Neural crest cell (in vitro differentiated cells): ENCODE measurements at regions not wholly inside any gene's neighbourhood (a gene's known extent, or its start where the extent isn't known, plus 50 kb on each side); places are given as distances from the start of the nearest gene placed in this dataset.

Experiments used
- DNase-seq: peaks from one replicate; pipeline ENCODE4 v3.0.0; 2021; ENCODE audit warnings: low read depth, mixed read lengths, low spot score
- H3K27ac Mint-ChIP-seq: one replicate; pipeline ENCODE4 v1.8.0; 2021; ENCODE audit warnings: mild to moderate bottlenecking, mixed read lengths; ENCODE audit not compliant: unreplicated experiment
- H3K27me3 Mint-ChIP-seq: 2 replicates; pipeline ENCODE4 v1.8.0; 2021; ENCODE audit warnings: low read depth, mild to moderate bottlenecking, mixed read lengths
- H3K36me3 Mint-ChIP-seq: 2 replicates; pipeline ENCODE4 v1.8.0; 2021; ENCODE audit warnings: low read depth, mild to moderate bottlenecking, mixed read lengths
- H3K4me1 Mint-ChIP-seq: 2 replicates; pipeline ENCODE4 v1.8.0; 2021; ENCODE audit warnings: mixed read lengths
- H3K4me3 Mint-ChIP-seq: one replicate; pipeline ENCODE4 v1.8.0; 2021; ENCODE audit warnings: mild to moderate bottlenecking, mixed read lengths
- H3K9me3 Mint-ChIP-seq: 2 replicates; pipeline ENCODE4 v1.8.0; 2021; ENCODE audit warnings: mixed read lengths
- CTCF ChIP-seq: fragments of 200-600 bp; sonication (generic); conservative IDR thresholded peaks from 2 replicates; pipeline ENCODE4 v1.5.0; 2021; ENCODE audit warnings: antibody characterized with exemption, mild to moderate bottlenecking

- no peaks in the 10 kb centered on the region for H3K27me3 Mint-ChIP-seq
- TF ChIP-seq CTCF, result no peak
- H3K9me3 Mint-ChIP-seq, result no peaks in the 10 kb centered on the region
- no peak for DNase-seq
- no peaks in the 10 kb centered on the region for H3K4me1 Mint-ChIP-seq
- peaks cover 2% of the 10 kb centered on the region for H3K36me3 Mint-ChIP-seq
- H3K4me3 Mint-ChIP-seq, result no peak overlapping the region
- no peak overlapping the region for H3K27ac Mint-ChIP-seq
Observed at GRCh38 chr7:115883629-115884028, 146.9 kb downstream of the TFEC start.

GRCh38 chr7:115881476-115881875 is 149.1 kb downstream of the TFEC start:
- Mint-ChIP-seq H3K36me3 (no peaks in the 10 kb centered on the region), H3K27ac (no peak overlapping the region), H3K9me3 (no peaks in the 10 kb centered on the region), H3K4me3 (no peak overlapping the region), H3K27me3 (no peaks in the 10 kb centered on the region), H3K4me1 (no peaks in the 10 kb centered on the region)
- no peak for TF ChIP-seq CTCF
- DNase-seq, result no peak

GRCh38 chr7:115879171-115879570 is 151.4 kb downstream of the TFEC start:
- Mint-ChIP-seq H3K27me3 (no peaks in the 10 kb centered on the region), H3K36me3 (no peaks in the 10 kb centered on the region), H3K27ac (no peak overlapping the region), H3K9me3 (no peaks in the 10 kb centered on the region), H3K4me3 (no peak overlapping the region), H3K4me1 (no peaks in the 10 kb centered on the region)
- DNase-seq, result no peak
- no peak for TF ChIP-seq CTCF

- Mint-ChIP-seq H3K27me3 (no peaks in the 10 kb centered on the region), H3K4me3 (no peak overlapping the region), H3K27ac (no peak overlapping the region), H3K36me3 (no peaks in the 10 kb centered on the region), H3K4me1 (no peaks in the 10 kb centered on the region), H3K9me3 (no peaks in the 10 kb centered on the region)
- no peak for TF ChIP-seq CTCF
- DNase-seq, result no peak
Observed at GRCh38 chr7:115869801-115870200, 160.8 kb downstream of the TFEC start.

GRCh38 chr7:115869190-115869589 is 161.4 kb downstream of the TFEC start:
- H3K36me3 Mint-ChIP-seq, result no peaks in the 10 kb centered on the region

More at GRCh38 chr7:115869190-115869589, 161.4 kb downstream of the TFEC start:
- H3K4me3 Mint-ChIP-seq, result no peak overlapping the region
- no peak for TF ChIP-seq CTCF
- DNase-seq, result no peak
- no peaks in the 10 kb centered on the region for H3K9me3 Mint-ChIP-seq
- H3K4me1 Mint-ChIP-seq, result no peaks in the 10 kb centered on the region
- H3K27ac Mint-ChIP-seq, result no peak overlapping the region
- no peaks in the 10 kb centered on the region for H3K27me3 Mint-ChIP-seq
